OCI-LY1 (cell line): ENCODE measurements at regions not wholly inside any gene's neighbourhood (a gene's known extent, or its start where the extent isn't known, plus 50 kb on each side); places are given as distances from the start of the nearest gene placed in this dataset.

Experiments used
- H2AFZ ChIP-seq: fragments of 200-600 bp; sonication (generic), shearing (Covaris generic); 2 replicates; pipeline ENCODE4 v1.6.0; 2014; ENCODE audit warnings: antibody characterized with exemption, mild to moderate bottlenecking, low read length
- H3F3A ChIP-seq: fragments of 200-600 bp; sonication (generic), shearing (Covaris generic); 2 replicates; pipeline ENCODE4 v1.6.0; 2014; ENCODE audit warnings: mild to moderate bottlenecking, antibody characterized with exemption, low read length, moderate library complexity; ENCODE audit not compliant: insufficient read depth
- H3K27ac ChIP-seq: fragments of 200-600 bp; sonication (generic); 2 replicates; pipeline ENCODE4 v1.5.1; 2014; ENCODE audit warnings: low read length, mixed run types, mild to moderate bottlenecking, low read depth; ENCODE audit not compliant: poor library complexity, severe bottlenecking
- H3K27me3 ChIP-seq: fragments of 200-600 bp; sonication (generic); 2 replicates; pipeline ENCODE4 v1.6.0; 2014; ENCODE audit warnings: antibody characterized with exemption, mild to moderate bottlenecking, low read length, moderate library complexity; ENCODE audit not compliant: insufficient read depth
- H3K36me3 ChIP-seq: fragments of 200-600 bp; sonication (generic); 2 replicates; pipeline ENCODE4 v1.6.1; 2014; ENCODE audit warnings: mild to moderate bottlenecking, antibody characterized with exemption, low read length, moderate library complexity, mixed read lengths; ENCODE audit not compliant: insufficient read depth
- H3K4me1 ChIP-seq: fragments of 200-600 bp; sonication (generic); 2 replicates; pipeline ENCODE4 v1.5.1; 2014; ENCODE audit warnings: mild to moderate bottlenecking, low read length, moderate library complexity; ENCODE audit not compliant: insufficient read depth, severe bottlenecking
- H3K4me2 ChIP-seq: fragments of 200-600 bp; sonication (generic), shearing (Covaris generic); 2 replicates; pipeline ENCODE4 v1.6.1; 2014; ENCODE audit warnings: low read length
- H3K4me3 ChIP-seq: fragments of 200-600 bp; sonication (generic); 2 replicates; pipeline ENCODE4 v1.5.1; 2014; ENCODE audit warnings: low read length, low read depth, mild to moderate bottlenecking, mixed read lengths; ENCODE audit not compliant: poor library complexity, severe bottlenecking
- H3K79me2 ChIP-seq: fragments of 200-600 bp; shearing (Covaris generic); 2 replicates; pipeline ENCODE4 v1.6.1; 2016; ENCODE audit warnings: mixed run types, low read length, mixed read lengths; ENCODE audit not compliant: insufficient read depth
- H3K9ac ChIP-seq: fragments of 200-600 bp; sonication (generic), shearing (Covaris generic); 2 replicates; pipeline ENCODE4 v1.6.1; 2014; ENCODE audit warnings: mild to moderate bottlenecking, low read length, mixed read lengths
- H3K9me2 ChIP-seq: fragments of 200-600 bp; sonication (generic), shearing (Covaris generic); 2 replicates; pipeline ENCODE4 v1.6.1; 2014; ENCODE audit warnings: low read depth, mild to moderate bottlenecking, low read length, mixed read lengths
- H3K9me3 ChIP-seq: fragments of 200-600 bp; shearing (Covaris generic); 2 replicates; pipeline ENCODE4 v1.6.1; 2014; ENCODE audit warnings: low read length, mixed read lengths
- H4K20me1 ChIP-seq: fragments of 200-600 bp; sonication (generic), shearing (Covaris generic); 2 replicates; pipeline ENCODE4 v1.6.0; 2016; ENCODE audit warnings: mild to moderate bottlenecking, low read length; ENCODE audit not compliant: insufficient read depth
- CTCF ChIP-seq: fragments of 200-600 bp; sonication (generic), shearing (Covaris generic); IDR thresholded peaks from 2 replicates; pipeline ENCODE4 v1.5.1; 2017; ENCODE audit warnings: mild to moderate bottlenecking, antibody characterized with exemption, low read length, moderate library complexity, mixed read lengths
- EZH2 ChIP-seq: fragments of 200-600 bp; sonication (generic), shearing (Covaris generic); IDR thresholded peaks from 2 replicates; pipeline ENCODE4 v1.8.0; 2017; ENCODE audit warnings: borderline replicate concordance, mixed run types, mild to moderate bottlenecking, antibody characterized with exemption, low read length, moderate library complexity, mixed read lengths

- TF ChIP-seq EZH2, result no peak
- TF ChIP-seq CTCF, result no peak
Measured at GRCh38 chr1:26645734-26646133, 50.1 kb upstream of the ARID1A start.

More at GRCh38 chr1:26645734-26646133, 50.1 kb upstream of the ARID1A start:
- H3K9me2 ChIP-seq, result no peaks in the 10 kb centered on the region
- no peaks in the 10 kb centered on the region for H3K9me3 ChIP-seq
- no peak overlapping the region for H2AFZ ChIP-seq
- H3K36me3 ChIP-seq, result no peaks in the 10 kb centered on the region
- no peak overlapping the region for H3K4me2 ChIP-seq
- no peaks in the 10 kb centered on the region for H3F3A ChIP-seq
- H3K4me3 ChIP-seq, result no peak overlapping the region
- H3K79me2 ChIP-seq, result no peaks in the 10 kb centered on the region
- no peaks in the 10 kb centered on the region for H3K27me3 ChIP-seq
- H3K4me1 ChIP-seq, result no peaks in the 10 kb centered on the region
- H3K9ac ChIP-seq, result no peak overlapping the region
- no peaks in the 10 kb centered on the region for H4K20me1 ChIP-seq
- H3K27ac ChIP-seq, result no peak overlapping the region
